ENCODE measurements at regions not wholly inside any gene's neighbourhood (a gene's known extent, or its start where the extent isn't known, plus 50 kb on each side); places are given as distances from the start of the nearest gene placed in this dataset.
"Not testable (repeated sequence)": the region's sequence is repeated elsewhere in the genome, so short reads cannot be mapped to it uniquely, and the experiment has no call there.

- DNase-seq = not testable (repeated sequence)
These were observed 218.7 kb upstream of the FAM240B start for GRCh38 chr9:38938637-38939036.

- DNase-seq = not testable (repeated sequence)
These were observed 208.0 kb upstream of the FAM240B start for GRCh38 chr9:38927970-38928369.

GRCh38 chr9:38926565-38926964 lies 206.6 kb upstream of the FAM240B start:
- not testable (repeated sequence) for DNase-seq

GRCh38 chr9:38921253-38921652 lies 201.3 kb upstream of the FAM240B start:
- not testable (repeated sequence) for DNase-seq

- DNase-seq = not testable (repeated sequence)
These were observed 190.7 kb upstream of the FAM240B start for GRCh38 chr9:38910629-38911028.

GRCh38 chr9:38904719-38905118 lies 184.8 kb upstream of the FAM240B start:
- not testable (repeated sequence) for DNase-seq

- DNase-seq = not testable (repeated sequence)
These were observed 181.7 kb upstream of the FAM240B start for GRCh38 chr9:38901534-38902177.

- DNase-seq = not testable (repeated sequence)
These were observed 176.5 kb upstream of the FAM240B start for GRCh38 chr9:38896404-38896803.

GRCh38 chr9:38895227-38895626 lies 175.3 kb upstream of the FAM240B start:
- not testable (repeated sequence) for DNase-seq

- not testable (repeated sequence) for DNase-seq
These were observed 172.8 kb upstream of the FAM240B start for GRCh38 chr9:38892539-38893232.

GRCh38 chr9:38886076-38886475 lies 166.1 kb upstream of the FAM240B start:
- not testable (repeated sequence) for DNase-seq

GRCh38 chr9:38875616-38876015 lies 155.7 kb upstream of the FAM240B start:
- DNase-seq = not testable (repeated sequence)

GRCh38 chr9:38871282-38871940 lies 151.5 kb upstream of the FAM240B start:
- DNase-seq = not testable (repeated sequence)

- DNase-seq = not testable (repeated sequence)
These were observed 139.9 kb upstream of the FAM240B start for GRCh38 chr9:38859827-38860226.

GRCh38 chr9:38848966-38849365 lies 129.0 kb upstream of the FAM240B start:
- not testable (repeated sequence) for DNase-seq

GRCh38 chr9:38840213-38840612 lies 120.3 kb upstream of the FAM240B start:
- DNase-seq = not testable (repeated sequence)

- not testable (repeated sequence) for DNase-seq
These were observed 113.8 kb upstream of the FAM240B start for GRCh38 chr9:38833706-38834105.

- DNase-seq = not testable (repeated sequence)
These were observed 93.9 kb upstream of the FAM240B start for GRCh38 chr9:38813855-38814254.

- not testable (repeated sequence) for DNase-seq
These were observed 88.1 kb upstream of the FAM240B start for GRCh38 chr9:38807919-38808459.

GRCh38 chr9:38771593-38771992 lies 51.7 kb upstream of the FAM240B start:
- no peak for DNase-seq
